Brain microvascular endothelial cell (primary cell): ENCODE measurements at regions not wholly inside any gene's neighbourhood (a gene's known extent, or its start where the extent isn't known, plus 50 kb on each side); places are given as distances from the start of the nearest gene placed in this dataset.

Experiments used
- DNase-seq: peaks from one replicate; pipeline ENCODE4 v3.0.0-alpha.2; 2020
- H3K27ac ChIP-seq: fragments of 250-450 bp; sonication (Bioruptor Pico); 2 replicates; pipeline ENCODE4 v1.5.1; 2020; ENCODE audit warnings: mild to moderate bottlenecking, moderate library complexity
- H3K27me3 ChIP-seq: fragments of 250-450 bp; sonication (Bioruptor Pico); replicated peaks from 2 replicates; pipeline ENCODE4 v1.5.1; 2020; ENCODE audit warnings: mild to moderate bottlenecking
- H3K36me3 ChIP-seq: fragments of 250-450 bp; sonication (Bioruptor Pico); replicated peaks from 2 replicates; pipeline ENCODE4 v1.5.1; 2020; ENCODE audit warnings: mild to moderate bottlenecking
- H3K4me3 ChIP-seq: 2 replicates; pipeline ENCODE4 v1.5.1; 2011; ENCODE audit warnings: low read depth, mild to moderate bottlenecking, control low read depth, low read length, moderate library complexity
- CTCF ChIP-seq: IDR thresholded peaks from 2 replicates; pipeline ENCODE4 v1.5.1; 2011; ENCODE audit warnings: low read depth, mild to moderate bottlenecking, moderate library complexity, low read length, control low read depth, inconsistent platforms; ENCODE audit errors: missing control alignments
- in situ Hi-C: cut with HindIII; loops from 2 replicates; pipeline ENCODE4 v1.10.0; 2017; ENCODE audit warnings: low sequenced_read_pairs, low pct_ligation_motif_present

- no peaks in the 10 kb centered on the region for H3K36me3 ChIP-seq
- DNase-seq, result no peak
- H3K27ac ChIP-seq, result no peak overlapping the region
- H3K4me3 ChIP-seq, result no peak overlapping the region
- no peak for TF ChIP-seq CTCF
- in situ Hi-C loops, result no loop called here
- no peaks in the 10 kb centered on the region for H3K27me3 ChIP-seq
These were observed 368.2 kb downstream of the COG6 start for GRCh38 chr13:40023595-40024203.

- in situ Hi-C loops, result no loop called here
- H3K27me3 ChIP-seq, result no peaks in the 10 kb centered on the region
- no peak overlapping the region for H3K4me3 ChIP-seq
- no peak for DNase-seq
- no peak overlapping the region for H3K27ac ChIP-seq
- no peaks in the 10 kb centered on the region for H3K36me3 ChIP-seq
- TF ChIP-seq CTCF, result no peak
These were observed 368.9 kb downstream of the COG6 start for GRCh38 chr13:40024204-40024966.

GRCh38 chr13:40024967-40025714, 369.7 kb downstream of the COG6 start:
- Histone ChIP-seq H3K36me3 (no peaks in the 10 kb centered on the region), H3K27me3 (no peaks in the 10 kb centered on the region), H3K4me3 (no peak overlapping the region), H3K27ac (no peak overlapping the region)
- TF ChIP-seq CTCF, result no peak
- DNase-seq, result no peak
- in situ Hi-C loops, result no loop called here

- Histone ChIP-seq H3K27ac (no peak overlapping the region), H3K4me3 (no peak overlapping the region), H3K27me3 (no peaks in the 10 kb centered on the region), H3K36me3 (no peaks in the 10 kb centered on the region)
- DNase-seq, result peak; percentile 26
- TF ChIP-seq CTCF, result no peak
- in situ Hi-C loops, result no loop called here
These were observed 370.7 kb downstream of the COG6 start for GRCh38 chr13:40026174-40026585.

- Histone ChIP-seq H3K27ac (no peak overlapping the region), H3K27me3 (no peaks in the 10 kb centered on the region), H3K36me3 (no peaks in the 10 kb centered on the region), H3K4me3 (no peak overlapping the region)
- in situ Hi-C loops, result no loop called here
- TF ChIP-seq CTCF, result no peak
- no peak for DNase-seq
These were observed 371.3 kb downstream of the COG6 start for GRCh38 chr13:40026741-40027140.
